H1 (cell line): ENCODE measurements at regions not wholly inside any gene's neighbourhood (a gene's known extent, or its start where the extent isn't known, plus 50 kb on each side); places are given as distances from the start of the nearest gene placed in this dataset.

Experiments
- CHD7 ChIP-seq: fragments of 300-600 bp; sonication (generic); IDR thresholded peaks from 2 replicates; pipeline ENCODE4 v1.7.1; 2012; ENCODE audit warnings: low read length, moderate library complexity, mild to moderate bottlenecking, inconsistent platforms; ENCODE audit not compliant: insufficient replicate concordance
- CTCF ChIP-seq, 3 experiments: IDR thresholded peaks; 1 replicate in 2 of 3; 2 replicates in 1 of 3; pipeline versions ENCODE4 v1.5.1 to v1.6.1; 2011; ENCODE audit warnings: low read length in 3 of 3, mild to moderate bottlenecking in 3 of 3, inconsistent platforms in 2 of 3, low read depth in 1 of 3, moderate library complexity in 1 of 3; ENCODE audit not compliant: insufficient read depth in 1 of 3; ENCODE audit errors: control extremely low read depth in 1 of 3
- EP300 ChIP-seq, 2 experiments: IDR thresholded peaks; 1 replicate in 1 of 2; 2 replicates in 1 of 2; pipeline ENCODE4 v1.6.1; 2011 to 2012; ENCODE audit warnings: low read depth in 2 of 2, low read length in 2 of 2, mild to moderate bottlenecking in 2 of 2, borderline replicate concordance in 1 of 2, inconsistent platforms in 1 of 2, moderate library complexity in 1 of 2
- EZH2 ChIP-seq: fragments of 200-600 bp; sonication (generic); IDR thresholded peaks from 2 replicates; pipeline ENCODE4 v1.7.1; 2012; ENCODE audit warnings: low read depth, mild to moderate bottlenecking, moderate library complexity, low read length, inconsistent platforms; ENCODE audit not compliant: severe bottlenecking
- JUND ChIP-seq: IDR thresholded peaks from 2 replicates; pipeline ENCODE4 v1.6.1; 2011; ENCODE audit warnings: mild to moderate bottlenecking, improper control_type of control experiment, low read length
- MAX ChIP-seq: IDR thresholded peaks from 2 replicates; pipeline ENCODE4 v1.6.1; 2012; ENCODE audit warnings: inconsistent platforms
- POLR2A ChIP-seq, 2 experiments: IDR thresholded peaks; 1 replicate in 1 of 2; 2 replicates in 1 of 2; pipeline ENCODE4 v1.6.1; 2011; ENCODE audit warnings: low read depth in 2 of 2, low read length in 2 of 2, mild to moderate bottlenecking in 2 of 2; ENCODE audit errors: control extremely low read depth in 1 of 2
- POLR2AphosphoS5 ChIP-seq: IDR thresholded peaks from 2 replicates; pipeline ENCODE4 v1.6.1; 2011; ENCODE audit warnings: low read depth, low read length
- RAD21 ChIP-seq, 2 experiments: IDR thresholded peaks in 1 of 2; conservative IDR thresholded peaks in 1 of 2; 2 replicates each; pipeline ENCODE4 v1.6.1; 2011; ENCODE audit warnings: low read depth in 2 of 2, low read length in 2 of 2, improper control_type of control experiment in 1 of 2, inconsistent platforms in 1 of 2, mild to moderate bottlenecking in 1 of 2, moderate library complexity in 1 of 2
- TEAD4 ChIP-seq: IDR thresholded peaks from 2 replicates; pipeline ENCODE4 v1.6.1; 2012; ENCODE audit warnings: low read depth, low read length, inconsistent platforms, mixed read lengths
- USF2 ChIP-seq: IDR thresholded peaks from 2 replicates; pipeline ENCODE4 v1.6.1; 2011; ENCODE audit warnings: low read length, improper control_type of control experiment

GRCh38 chr10:37713132-37713501 lies 144.3 kb downstream of the ZNF248 start:
- TF ChIP-seq CTCF (IDR thresholded peaks at IDR 0.05; ENCODE audit: control extremely low read depth in 1 of 3, insufficient read depth in 1 of 3, low read depth in 1 of 3, low read length in 3 of 3), result no peak
- TF ChIP-seq EZH2, result no peak
- TF ChIP-seq CHD7, result no peak
- TF ChIP-seq RAD21 (IDR thresholded peaks at IDR 0.05 in 1 of 2, conservative IDR thresholded peaks at IDR 0.05 in 1 of 2; ENCODE audit: low read depth in 2 of 2, low read length in 2 of 2), result no peak
- TF ChIP-seq POLR2A (IDR thresholded peaks at IDR 0.05; ENCODE audit: control extremely low read depth in 1 of 2, low read depth in 2 of 2, low read length in 2 of 2), result no peak
- TF ChIP-seq MAX, result no peak
- TF ChIP-seq USF2, result no peak
- no peak for TF ChIP-seq EP300 (IDR thresholded peaks at IDR 0.05; ENCODE audit: borderline replicate concordance in 1 of 2, low read depth in 2 of 2, low read length in 2 of 2)
- TF ChIP-seq TEAD4, result no peak
- TF ChIP-seq JUND, result no peak
- no peak for TF ChIP-seq POLR2AphosphoS5
